Mesothelial cell of epicardium (in vitro differentiated cells): ENCODE measurements at regions not wholly inside any gene's neighbourhood (a gene's known extent, or its start where the extent isn't known, plus 50 kb on each side); places are given as distances from the start of the nearest gene placed in this dataset.

ENCODE experiments used
- DNase-seq, 2 experiments: peaks; one replicate each; pipeline ENCODE4 v3.0.0; 2021; ENCODE audit warnings: low spot score in 2 of 2; ENCODE audit not compliant: unreplicated experiment in 2 of 2
- H3K27ac Mint-ChIP-seq: 2 replicates; pipeline ENCODE4 v1.8.0; 2021; ENCODE audit warnings: mixed read lengths
- H3K27me3 Mint-ChIP-seq: 2 replicates; pipeline ENCODE4 v1.8.0; 2021; ENCODE audit warnings: low read depth, mixed read lengths
- H3K36me3 Mint-ChIP-seq: 2 replicates; pipeline ENCODE4 v1.8.0; 2021; ENCODE audit warnings: mixed read lengths
- H3K4me1 Mint-ChIP-seq: 2 replicates; pipeline ENCODE4 v1.8.0; 2021; ENCODE audit warnings: mixed read lengths
- H3K4me3 Mint-ChIP-seq: 2 replicates; pipeline ENCODE4 v1.8.0; 2021; ENCODE audit warnings: mild to moderate bottlenecking, moderate library complexity, mixed read lengths
- H3K9me3 Mint-ChIP-seq: 2 replicates; pipeline ENCODE4 v1.8.0; 2021; ENCODE audit warnings: mixed read lengths
- CTCF ChIP-seq: fragments of 200-600 bp; sonication (generic); IDR thresholded peaks from one replicate; pipeline ENCODE4 v1.5.0; 2021; ENCODE audit warnings: antibody characterized with exemption; ENCODE audit not compliant: unreplicated experiment

- Mint-ChIP-seq H3K4me3 (no peak overlapping the region), H3K36me3 (no peaks in the 10 kb centered on the region), H3K9me3 (no peaks in the 10 kb centered on the region), H3K4me1 (peaks cover 5% of the 10 kb centered on the region), H3K27me3 (peaks cover 52% of the 10 kb centered on the region), H3K27ac (no peak overlapping the region)
- TF ChIP-seq CTCF, result no peak
- no peak for DNase-seq
Observed at GRCh38 chr21:38569733-38570132, 71.5 kb upstream of the ERG start.

GRCh38 chr21:38570596-38570995, 72.3 kb upstream of the ERG start:
- no peaks in the 10 kb centered on the region for H3K36me3 Mint-ChIP-seq
- H3K27ac Mint-ChIP-seq, result no peak overlapping the region
- peaks cover 50% of the 10 kb centered on the region for H3K27me3 Mint-ChIP-seq
- no peak overlapping the region for H3K4me3 Mint-ChIP-seq
- H3K9me3 Mint-ChIP-seq, result no peaks in the 10 kb centered on the region
- peaks cover 5% of the 10 kb centered on the region for H3K4me1 Mint-ChIP-seq
- no peak for DNase-seq
- TF ChIP-seq CTCF, result no peak

- no peak for TF ChIP-seq CTCF
- Mint-ChIP-seq H3K36me3 (no peaks in the 10 kb centered on the region), H3K4me1 (peaks cover 2% of the 10 kb centered on the region), H3K4me3 (no peak overlapping the region), H3K9me3 (no peaks in the 10 kb centered on the region), H3K27ac (no peak overlapping the region), H3K27me3 (peaks cover 35% of the 10 kb centered on the region)
- no peak for DNase-seq
Observed at GRCh38 chr21:38574895-38575575, 76.8 kb upstream of the ERG start.

GRCh38 chr21:38577887-38578286, 79.6 kb upstream of the ERG start:
- no peak for TF ChIP-seq CTCF
- H3K4me1 Mint-ChIP-seq, result peaks cover 2% of the 10 kb centered on the region
- H3K9me3 Mint-ChIP-seq, result no peaks in the 10 kb centered on the region
- no peak overlapping the region for H3K4me3 Mint-ChIP-seq
- no peaks in the 10 kb centered on the region for H3K36me3 Mint-ChIP-seq
- no peak overlapping the region for H3K27ac Mint-ChIP-seq
- H3K27me3 Mint-ChIP-seq, result peaks cover 28% of the 10 kb centered on the region
- DNase-seq, result no peak

- Mint-ChIP-seq H3K27me3 (peaks cover 53% of the 10 kb centered on the region), H3K9me3 (no peaks in the 10 kb centered on the region), H3K36me3 (no peaks in the 10 kb centered on the region), H3K4me1 (no peaks in the 10 kb centered on the region), H3K4me3 (no peak overlapping the region), H3K27ac (no peak overlapping the region)
- TF ChIP-seq CTCF, result no peak
- no peak for DNase-seq
Observed at GRCh38 chr21:38590449-38591217, 92.4 kb upstream of the ERG start.
